H9 (cell line): ENCODE measurements at regions not wholly inside any gene's neighbourhood (a gene's known extent, or its start where the extent isn't known, plus 50 kb on each side); places are given as distances from the start of the nearest gene placed in this dataset.

Experiments used
- DNase-seq: peaks from one replicate; pipeline ENCODE4 v3.0.0-alpha.2; 2017
- H2AFZ ChIP-seq: one replicate; pipeline ENCODE4 v1.6.1; 2013; ENCODE audit warnings: mild to moderate bottlenecking, low read length, control low read depth, moderate library complexity
- H2AK5ac ChIP-seq: 2 replicates; pipeline ENCODE4 v1.6.1; 2013; ENCODE audit warnings: low read length, control low read depth, mixed read lengths; ENCODE audit not compliant: insufficient read length
- H2BK120ac ChIP-seq: one replicate; pipeline ENCODE4 v1.6.1; 2013; ENCODE audit warnings: low read depth, mild to moderate bottlenecking, low read length, control low read depth, inconsistent platforms; ENCODE audit not compliant: poor library complexity, severe bottlenecking
- H2BK12ac ChIP-seq: 2 replicates; pipeline ENCODE4 v1.6.1; 2013; ENCODE audit warnings: low read length, control low read depth, mixed read lengths, low read depth; ENCODE audit not compliant: insufficient read length
- H2BK15ac ChIP-seq: 2 replicates; pipeline ENCODE4 v1.6.1; 2013; ENCODE audit warnings: low read depth, low read length, control low read depth
- H2BK20ac ChIP-seq: one replicate; pipeline ENCODE4 v1.6.1; 2013; ENCODE audit warnings: low read depth, mild to moderate bottlenecking, low read length, control low read depth, inconsistent platforms; ENCODE audit not compliant: poor library complexity, severe bottlenecking
- H2BK5ac ChIP-seq: 2 replicates; pipeline ENCODE4 v1.6.1; 2013; ENCODE audit warnings: low read length, control low read depth, mixed read lengths; ENCODE audit not compliant: insufficient read length
- H3K14ac ChIP-seq: 2 replicates; pipeline ENCODE4 v1.6.1; 2013; ENCODE audit warnings: low read length, control low read depth; ENCODE audit not compliant: insufficient read depth
- H3K18ac ChIP-seq: 2 replicates; pipeline ENCODE4 v1.6.1; 2013; ENCODE audit warnings: low read depth, mild to moderate bottlenecking, mixed read lengths, low read length, control low read depth; ENCODE audit not compliant: insufficient read length
- H3K23ac ChIP-seq: 2 replicates; pipeline ENCODE4 v1.6.1; 2013; ENCODE audit warnings: low read length, control low read depth, mixed read lengths, low read depth; ENCODE audit not compliant: insufficient read length
- H3K23me2 ChIP-seq: 2 replicates; pipeline ENCODE4 v1.6.1; 2013; ENCODE audit warnings: low read depth, mild to moderate bottlenecking, mixed read lengths, low read length, control low read depth; ENCODE audit not compliant: insufficient read length, poor library complexity, severe bottlenecking
- H3K27ac ChIP-seq: 2 replicates; pipeline ENCODE4 v1.5.1; 2013; ENCODE audit warnings: low read length, control low read depth, mixed read lengths, low read depth; ENCODE audit not compliant: insufficient read length
- H3K27me3 ChIP-seq: 2 replicates; pipeline ENCODE4 v1.6.1; 2013; ENCODE audit warnings: low read length, control low read depth, inconsistent platforms; ENCODE audit not compliant: insufficient read depth
- H3K4ac ChIP-seq: 2 replicates; pipeline ENCODE4 v1.6.1; 2013; ENCODE audit warnings: low read depth, mild to moderate bottlenecking, control low read depth, inconsistent platforms, low read length, moderate library complexity
- H3K4me1 ChIP-seq: 2 replicates; pipeline ENCODE4 v1.6.1; 2013; ENCODE audit warnings: low read length, control low read depth, inconsistent platforms; ENCODE audit not compliant: insufficient read depth
- H3K4me2 ChIP-seq: 2 replicates; pipeline ENCODE4 v1.6.1; 2013; ENCODE audit warnings: low read length, control low read depth, mixed read lengths; ENCODE audit not compliant: insufficient read length, insufficient read depth
- H3K56ac ChIP-seq: 2 replicates; pipeline ENCODE4 v1.6.1; 2013; ENCODE audit warnings: low read depth, mild to moderate bottlenecking, mixed read lengths, low read length, control low read depth; ENCODE audit not compliant: insufficient read length
- H3K79me1 ChIP-seq: 2 replicates; pipeline ENCODE4 v1.6.1; 2013; ENCODE audit warnings: low read depth, mild to moderate bottlenecking, moderate library complexity, low read length, control low read depth, inconsistent platforms; ENCODE audit not compliant: insufficient read depth, poor library complexity, severe bottlenecking
- H3K79me2 ChIP-seq: 2 replicates; pipeline ENCODE4 v1.6.1; 2013; ENCODE audit warnings: low read length, control low read depth, inconsistent platforms; ENCODE audit not compliant: insufficient read depth
- H3K9ac ChIP-seq: 2 replicates; pipeline ENCODE4 v1.6.1; 2013; ENCODE audit warnings: low read length, control low read depth, mixed read lengths; ENCODE audit not compliant: insufficient read length; ENCODE audit errors: extremely low read depth
- H3K9me3 ChIP-seq: one replicate; pipeline ENCODE4 v1.6.1; 2013; ENCODE audit warnings: low read depth, low read length, inconsistent platforms; ENCODE audit not compliant: control insufficient read depth
- H3T11ph ChIP-seq: one replicate; pipeline ENCODE4 v1.6.1; 2013; ENCODE audit warnings: mild to moderate bottlenecking, low read length, control low read depth, inconsistent platforms
- H4K20me1 ChIP-seq: one replicate; pipeline ENCODE4 v1.6.1; 2013; ENCODE audit not compliant: control insufficient read depth, insufficient read length, insufficient read depth
- H4K5ac ChIP-seq: 2 replicates; pipeline ENCODE4 v1.6.1; 2013; ENCODE audit warnings: low read depth, mild to moderate bottlenecking, mixed read lengths, low read length, control low read depth; ENCODE audit not compliant: insufficient read length
- H4K8ac ChIP-seq: replicated peaks from 2 replicates; pipeline ENCODE4 v1.6.1; 2013; ENCODE audit warnings: low read length, control low read depth, mixed read lengths, low read depth; ENCODE audit not compliant: insufficient read length
- H4K91ac ChIP-seq: 2 replicates; pipeline ENCODE4 v1.6.1; 2013; ENCODE audit warnings: low read depth, mild to moderate bottlenecking, moderate library complexity, mixed read lengths, low read length, control low read depth; ENCODE audit not compliant: insufficient read length
- H3K27ac Mint-ChIP-seq, 3 experiments: 2 replicates in 2 of 3; 3 replicates in 1 of 3; pipeline ENCODE4 v1.8.0; 2020 to 2021; ENCODE audit warnings: mixed read lengths in 3 of 3, mild to moderate bottlenecking in 1 of 3, moderate library complexity in 1 of 3
- H3K27me3 Mint-ChIP-seq: 2 replicates; pipeline ENCODE4 v1.8.0; 2021; ENCODE audit warnings: low read depth, mild to moderate bottlenecking, moderate library complexity, mixed read lengths
- H3K36me3 Mint-ChIP-seq, 3 experiments: 2 replicates in 2 of 3; 3 replicates in 1 of 3; pipeline ENCODE4 v1.8.0; 2020 to 2021; ENCODE audit warnings: low read depth in 3 of 3, mixed read lengths in 3 of 3; ENCODE audit not compliant: insufficient read depth in 1 of 3
- H3K4me1 Mint-ChIP-seq, 2 experiments: 2 replicates each; pipeline ENCODE4 v1.8.0; 2020; ENCODE audit warnings: mixed read lengths in 2 of 2
- H3K4me3 Mint-ChIP-seq, 2 experiments: 2 replicates in 1 of 2; 3 replicates in 1 of 2; pipeline ENCODE4 v1.8.0; 2020 to 2021; ENCODE audit warnings: mild to moderate bottlenecking in 2 of 2, mixed read lengths in 2 of 2, moderate library complexity in 1 of 2
- H3K9me3 Mint-ChIP-seq, 2 experiments: 2 replicates in 1 of 2; 3 replicates in 1 of 2; pipeline ENCODE4 v1.8.0; 2020; ENCODE audit warnings: mild to moderate bottlenecking in 2 of 2, mixed read lengths in 2 of 2, moderate library complexity in 1 of 2
- CTCF ChIP-seq: fragments of 200-600 bp; sonication (generic); conservative IDR thresholded peaks from 3 replicates; pipeline ENCODE4 v1.8.0; 2021; ENCODE audit warnings: antibody characterized with exemption, mild to moderate bottlenecking
- WGBS: extraction: QIAGEN DNeasy Blood & Tissue Kit; methylation state at CpG from one replicate; pipeline ENCODE4 v1.1.7; 2013; ENCODE audit warnings: missing lambda C conversion rate, low lambda C conversion rate, mixed read lengths; ENCODE audit not compliant: insufficient read length; ENCODE audit errors: extremely low coverage; 5-methylcytosine and 5-hydroxymethylcytosine counted together

- Mint-ChIP-seq H3K27me3 (no peaks in the 10 kb centered on the region), H3K4me1 (0 out of 4 replicates have a peak, but pooled peaks cover 0 to 4% of the 10 kb centered on the region in 2 experiments)
Observed at GRCh38 chr14:42027271-42027670, 420.6 kb downstream of the LRFN5 start.

More at GRCh38 chr14:42027271-42027670, 420.6 kb downstream of the LRFN5 start:
- Histone ChIP-seq H2AK5ac (no peak overlapping the region), H3K9ac (no peak overlapping the region), H3K4me2 (no peak overlapping the region), H2BK5ac (no peak overlapping the region), H3K14ac (no peak overlapping the region), H4K8ac (no peak overlapping the region), H3K18ac (no peak overlapping the region), H4K5ac (no peak overlapping the region), H3K56ac (no peak overlapping the region), H2AFZ (no peak overlapping the region), H2BK20ac (no peak overlapping the region), H3K27me3 (no peaks in the 10 kb centered on the region), H3K23ac (no peak overlapping the region), H3K79me1 (no peaks in the 10 kb centered on the region), H2BK120ac (no peak overlapping the region), H3K9me3 (no peaks in the 10 kb centered on the region), H3K23me2 (no peaks in the 10 kb centered on the region), H3T11ph (no peak overlapping the region), H3K27ac (no peak overlapping the region), H3K4ac (no peak overlapping the region), H4K20me1 (no peaks in the 10 kb centered on the region), H3K4me1 (no peaks in the 10 kb centered on the region), H2BK12ac (no peak overlapping the region), H2BK15ac (no peak overlapping the region), H4K91ac (no peak overlapping the region), H3K79me2 (no peaks in the 10 kb centered on the region)
- peaks cover 0 to 2% of the 10 kb centered on the region in 2 experiments; a peak in 2 of 5 replicates for H3K9me3 Mint-ChIP-seq
- no peak overlapping the region for H3K4me3 Mint-ChIP-seq
- no peak for DNase-seq
- no peak for TF ChIP-seq CTCF
- H3K27ac Mint-ChIP-seq: no peak overlapping the region
- WGBS: no CpG with 5 or more reads among the region's 3 CpGs
- H3K36me3 Mint-ChIP-seq: no peaks in the 10 kb centered on the region; a peak in 1 of 7 replicates
